Loucy (cell line): ENCODE measurements at regions not wholly inside any gene's neighbourhood (a gene's known extent, or its start where the extent isn't known, plus 50 kb on each side); places are given as distances from the start of the nearest gene placed in this dataset.

ENCODE experiments used
- H2AFZ ChIP-seq: fragments of 200-600 bp; sonication (generic); 2 replicates; pipeline ENCODE4 v1.6.0; 2016; ENCODE audit warnings: antibody characterized with exemption, mild to moderate bottlenecking, low read length, moderate library complexity
- H3F3A ChIP-seq: fragments of 200-600 bp; 2 replicates; pipeline ENCODE4 v1.6.0; 2016; ENCODE audit warnings: antibody characterized with exemption, low read depth, mild to moderate bottlenecking
- H3K27me3 ChIP-seq: fragments of 200-600 bp; sonication (generic); 2 replicates; pipeline ENCODE4 v1.6.1; 2014; ENCODE audit warnings: low read length, mild to moderate bottlenecking; ENCODE audit not compliant: insufficient read depth, poor library complexity, severe bottlenecking
- H3K36me3 ChIP-seq: fragments of 200-600 bp; sonication (generic); 2 replicates; pipeline ENCODE4 v1.6.1; 2016; ENCODE audit warnings: low read length; ENCODE audit not compliant: insufficient read depth
- H3K4me1 ChIP-seq: fragments of 200-600 bp; sonication (generic); 2 replicates; pipeline ENCODE4 v1.5.1; 2014; ENCODE audit warnings: low read length, mild to moderate bottlenecking; ENCODE audit not compliant: insufficient read depth, poor library complexity, severe bottlenecking
- H3K4me2 ChIP-seq: fragments of 200-600 bp; sonication (generic); 2 replicates; pipeline ENCODE4 v1.6.0; 2014; ENCODE audit warnings: antibody characterized with exemption, low read length, low read depth, mild to moderate bottlenecking; ENCODE audit not compliant: poor library complexity, severe bottlenecking
- H3K4me3 ChIP-seq: fragments of 200-600 bp; sonication (generic); 2 replicates; pipeline ENCODE4 v1.5.1; 2014; ENCODE audit warnings: low read length, mild to moderate bottlenecking, mixed read lengths; ENCODE audit not compliant: poor library complexity, severe bottlenecking
- H3K79me2 ChIP-seq: fragments of 200-600 bp; sonication (generic); 2 replicates; pipeline ENCODE4 v1.6.1; 2014; ENCODE audit warnings: low read length; ENCODE audit not compliant: insufficient read depth
- H3K9ac ChIP-seq: fragments of 200-600 bp; sonication (generic); 2 replicates; pipeline ENCODE4 v1.6.0; 2014; ENCODE audit warnings: mild to moderate bottlenecking, low read depth, low read length, moderate library complexity; ENCODE audit not compliant: poor library complexity, severe bottlenecking
- H3K9me2 ChIP-seq: fragments of 200-600 bp; sonication (generic); replicated peaks from 2 replicates; pipeline ENCODE4 v1.6.1; 2016; ENCODE audit warnings: low read depth, low read length, mixed read lengths
- H3K9me3 ChIP-seq: fragments of 200-600 bp; sonication (generic); 2 replicates; pipeline ENCODE4 v1.6.1; 2014; ENCODE audit warnings: mild to moderate bottlenecking, antibody characterized with exemption, low read length, low read depth; ENCODE audit not compliant: insufficient read depth
- H4K20me1 ChIP-seq: fragments of 200-600 bp; sonication (generic); 2 replicates; pipeline ENCODE4 v1.6.0; 2014; ENCODE audit warnings: antibody characterized with exemption, low read length, mild to moderate bottlenecking; ENCODE audit not compliant: insufficient read depth, poor library complexity, severe bottlenecking
- CTCF ChIP-seq: fragments of 200-600 bp; sonication (generic); conservative IDR thresholded peaks from 2 replicates; pipeline ENCODE4 v1.5.1; 2014; ENCODE audit warnings: mild to moderate bottlenecking, antibody characterized with exemption, low read length
- EZH2phosphoT487 ChIP-seq: fragments of 200-600 bp; IDR thresholded peaks from 2 replicates; pipeline ENCODE4 v1.6.1; 2018; ENCODE audit warnings: antibody characterized with exemption, mild to moderate bottlenecking, moderate library complexity, borderline replicate concordance

GRCh38 chr6:112469306-112469705, 122.2 kb downstream of the RFPL4B start:
- Histone ChIP-seq H2AFZ (no peak overlapping the region), H3K9me3 (no peaks in the 10 kb centered on the region), H3K9me2 (no peaks in the 10 kb centered on the region), H3F3A (no peaks in the 10 kb centered on the region), H4K20me1 (no peaks in the 10 kb centered on the region), H3K4me2 (no peak overlapping the region), H3K79me2 (no peaks in the 10 kb centered on the region), H3K4me3 (no peak overlapping the region), H3K27me3 (no peaks in the 10 kb centered on the region), H3K9ac (no peak overlapping the region), H3K4me1 (no peaks in the 10 kb centered on the region), H3K36me3 (no peaks in the 10 kb centered on the region)
- no peak for TF ChIP-seq CTCF
- TF ChIP-seq EZH2phosphoT487, result no peak

- no peaks in the 10 kb centered on the region for H3K79me2 ChIP-seq
- no peaks in the 10 kb centered on the region for H3K9me3 ChIP-seq
- H3K9ac ChIP-seq, result no peak overlapping the region
- no peaks in the 10 kb centered on the region for H3K36me3 ChIP-seq
- H2AFZ ChIP-seq, result no peak overlapping the region
- no peak for TF ChIP-seq CTCF
- H3F3A ChIP-seq, result no peaks in the 10 kb centered on the region
- H3K4me1 ChIP-seq, result no peaks in the 10 kb centered on the region
- H3K4me2 ChIP-seq, result no peak overlapping the region
- H3K4me3 ChIP-seq, result no peak overlapping the region
- H4K20me1 ChIP-seq, result no peaks in the 10 kb centered on the region
- H3K9me2 ChIP-seq, result no peaks in the 10 kb centered on the region
- H3K27me3 ChIP-seq, result no peaks in the 10 kb centered on the region
These were observed 123.2 kb downstream of the RFPL4B start for GRCh38 chr6:112470376-112470775.

- Histone ChIP-seq H4K20me1 (no peaks in the 10 kb centered on the region), H2AFZ (no peak overlapping the region), H3K4me3 (no peak overlapping the region), H3K9ac (no peak overlapping the region), H3K9me3 (no peaks in the 10 kb centered on the region), H3F3A (no peaks in the 10 kb centered on the region), H3K4me2 (no peak overlapping the region), H3K27me3 (no peaks in the 10 kb centered on the region), H3K9me2 (no peaks in the 10 kb centered on the region), H3K79me2 (no peaks in the 10 kb centered on the region), H3K4me1 (no peaks in the 10 kb centered on the region), H3K36me3 (no peaks in the 10 kb centered on the region)
- TF ChIP-seq EZH2phosphoT487 (no peak), CTCF (no peak)
These were observed 123.8 kb downstream of the RFPL4B start for GRCh38 chr6:112470950-112471349.
